ENCODE measurements at regions not wholly inside any gene's neighbourhood (a gene's known extent, or its start where the extent isn't known, plus 50 kb on each side); places are given as distances from the start of the nearest gene placed in this dataset.

DNA sequence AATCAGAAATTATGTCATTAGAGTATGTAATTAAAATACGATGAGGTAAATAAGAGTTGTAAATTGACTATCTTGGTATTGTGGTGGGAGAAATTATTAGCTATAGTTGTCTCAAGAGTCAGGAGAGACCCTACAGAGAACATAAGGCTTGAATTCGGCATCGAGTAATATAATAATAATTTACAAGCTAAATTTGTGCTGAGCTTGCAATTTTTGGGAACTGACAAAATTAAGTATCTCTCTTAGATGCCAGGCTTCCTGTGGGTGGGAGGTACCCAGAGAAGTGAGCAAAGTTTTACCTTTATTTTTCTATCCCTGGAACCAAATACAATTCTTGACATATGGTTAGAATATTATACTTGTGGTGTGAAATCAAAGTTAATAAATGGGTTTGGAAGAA lies 1637.0 kb downstream of the EFNB2 start:
- no peak for TF ChIP-seq CTCF (IDR thresholded peaks at IDR 0.05)
- TF ChIP-seq POLR2A (IDR thresholded peaks at IDR 0.05; ENCODE audit: low read depth): no peak

Data from esophagus muscularis mucosa (tissue), 3 donors.